AG09319 (cell line): ENCODE measurements at regions not wholly inside any gene's neighbourhood (a gene's known extent, or its start where the extent isn't known, plus 50 kb on each side); places are given as distances from the start of the nearest gene placed in this dataset.
"Not testable (repeated sequence)": the region's sequence is repeated elsewhere in the genome, so short reads cannot be mapped to it uniquely, and the experiment has no call there.

Experiments
- DNase-seq: peaks from one replicate; pipeline ENCODE4 v3.0.0-alpha.2; 2010; ENCODE audit warnings: low read depth; ENCODE audit errors: extremely low read depth
- CTCF ChIP-seq: IDR thresholded peaks from 2 replicates; pipeline ENCODE4 v1.5.1; 2011; ENCODE audit warnings: low read depth, mild to moderate bottlenecking, inconsistent platforms, low read length, moderate library complexity

- DNase-seq: no peak
- no peak for TF ChIP-seq CTCF
Observed at GRCh38 chr17:71503710-71504465, 616.9 kb upstream of the SOX9 start.

GRCh38 chr17:71505200-71505599, 615.6 kb upstream of the SOX9 start:
- no peak for TF ChIP-seq CTCF
- no peak for DNase-seq

- no peak for DNase-seq
- TF ChIP-seq CTCF: no peak
Observed at GRCh38 chr17:71505981-71506380, 614.8 kb upstream of the SOX9 start.

- no peak for TF ChIP-seq CTCF
- DNase-seq: no peak
Observed at GRCh38 chr17:71511266-71511995, 609.4 kb upstream of the SOX9 start.

GRCh38 chr17:71513725-71514124, 607.1 kb upstream of the SOX9 start:
- not testable (repeated sequence) for DNase-seq

- TF ChIP-seq CTCF: no peak
- no peak for DNase-seq
Observed at GRCh38 chr17:71516149-71516548, 604.7 kb upstream of the SOX9 start.

GRCh38 chr17:71519285-71519684, 601.5 kb upstream of the SOX9 start:
- DNase-seq: no peak
- TF ChIP-seq CTCF: no peak
